GM19240 (cell line): ENCODE measurements at regions not wholly inside any gene's neighbourhood (a gene's known extent, or its start where the extent isn't known, plus 50 kb on each side); places are given as distances from the start of the nearest gene placed in this dataset.

Source experiments
- DNase-seq: peaks from one replicate; pipeline ENCODE4 v3.0.0; 2011; ENCODE audit warnings: low spot score; ENCODE audit not compliant: insufficient read length

GRCh38 chr2:128715360-128715759 lies 396.7 kb upstream of the HS6ST1 start:
- DNase-seq = no peak

GRCh38 chr2:128716299-128716721 lies 397.6 kb upstream of the HS6ST1 start:
- no peak for DNase-seq

GRCh38 chr2:128717758-128718710 lies 399.4 kb upstream of the HS6ST1 start:
- DNase-seq = no peak

GRCh38 chr2:128720080-128721022 lies 401.7 kb upstream of the HS6ST1 start:
- DNase-seq = no peak

- no peak for DNase-seq
Measured at GRCh38 chr2:128721096-128721495, 402.4 kb upstream of the HS6ST1 start.

- no peak for DNase-seq
Measured at GRCh38 chr2:128722489-128722888, 403.8 kb upstream of the HS6ST1 start.

GRCh38 chr2:128724547-128724946 lies 405.9 kb upstream of the HS6ST1 start:
- no peak for DNase-seq

- DNase-seq = no peak
Measured at GRCh38 chr2:128724972-128725371, 406.3 kb upstream of the HS6ST1 start.

- DNase-seq = no peak
Measured at GRCh38 chr2:128726236-128726635, 407.6 kb upstream of the HS6ST1 start.

- DNase-seq = no peak
Measured at GRCh38 chr2:128726911-128727310, 408.2 kb upstream of the HS6ST1 start.

- no peak for DNase-seq
Measured at GRCh38 chr2:128727404-128727803, 408.7 kb upstream of the HS6ST1 start.

GRCh38 chr2:128727914-128728313 lies 409.2 kb upstream of the HS6ST1 start:
- DNase-seq = no peak

- DNase-seq = no peak
Measured at GRCh38 chr2:128729051-128729450, 410.4 kb upstream of the HS6ST1 start.

- DNase-seq = no peak
Measured at GRCh38 chr2:128731994-128732650, 413.5 kb upstream of the HS6ST1 start.

GRCh38 chr2:128732976-128733431 lies 414.3 kb upstream of the HS6ST1 start:
- DNase-seq = no peak

- DNase-seq = no peak
Measured at GRCh38 chr2:128733450-128733849, 414.8 kb upstream of the HS6ST1 start.

GRCh38 chr2:128734521-128735295 lies 416.0 kb upstream of the HS6ST1 start:
- DNase-seq = no peak

GRCh38 chr2:128735296-128735960 lies 416.8 kb upstream of the HS6ST1 start:
- DNase-seq = no peak

GRCh38 chr2:128736046-128736688 lies 417.5 kb upstream of the HS6ST1 start:
- DNase-seq = no peak
